GM12878 (cell line): ENCODE measurements at regions not wholly inside any gene's neighbourhood (a gene's known extent, or its start where the extent isn't known, plus 50 kb on each side); places are given as distances from the start of the nearest gene placed in this dataset.

Experiments used
- ATAC-seq: fragments of 200-7000 bp; cut with Tn5 transposase; 3 replicates; pipeline ENCODE4 v1.9.1; 2020; ENCODE audit warnings: mild to moderate bottlenecking, moderate library complexity
- BruUV-seq: library from RNA; stranded (reverse); fragments of 400-500 nt; replicated peaks from 2 replicates; lab custom pipeline; 2021; lab: Mats Ljungman, UMichigan
- CTCF ChIA-PET: fragments of 300-600 bp; sonication (Branson Sonifier 250); formaldehyde crosslinking; extraction: SDS; loops from one replicate; lab custom pipeline; 2021; ENCODE audit warnings: inconsistent platforms; lab: Yijun Ruan, JAX
- POLR2A ChIA-PET: fragments of 350-600 bp; formaldehyde crosslinking; extraction: SDS; loops from one replicate; lab custom pipeline; 2021; ENCODE audit warnings: inconsistent platforms; lab: Charles Lee
- RAD21 ChIA-PET: fragments of 300-600 bp; sonication (Branson Sonifier 250); formaldehyde crosslinking; loops from one replicate; lab custom pipeline; 2023; ENCODE audit warnings: antibody characterized with exemption; ENCODE audit not compliant: unreplicated experiment; lab: Charles Lee
- SMC1A ChIA-PET: fragments of 300-600 bp; sonication (Branson Sonifier 250); formaldehyde crosslinking; loops from one replicate; lab custom pipeline; 2023; ENCODE audit not compliant: unreplicated experiment, uncharacterized antibody; lab: Charles Lee
- DNase-seq: peaks from one replicate; pipeline ENCODE4 v3.0.0-alpha.2; 2011; ENCODE audit warnings: low read depth, low spot score
- FAIRE-seq: peaks from 3 replicates; lab custom pipeline; 2011; peaks lifted over from hg19 to GRCh38; lab: Jason Lieb, UNC
- H2AFZ ChIP-seq: 2 replicates; pipeline ENCODE4 v1.6.0; 2011; ENCODE audit warnings: low read depth, low read length, control low read depth; ENCODE audit not compliant: control insufficient read depth
- H3K27ac ChIP-seq: 2 replicates; pipeline ENCODE4 v1.5.1; 2011; ENCODE audit warnings: control low read depth; ENCODE audit not compliant: control insufficient read depth, insufficient read depth
- H3K27me3 ChIP-seq, 2 experiments: replicated peaks in 1 of 2; 2 replicates each; pipeline versions ENCODE4 v1.6.0 to v1.6.1; 2011; ENCODE audit warnings: low read length in 1 of 2; ENCODE audit not compliant: control insufficient read depth in 2 of 2, insufficient read depth in 2 of 2
- H3K36me3 ChIP-seq, 2 experiments: 2 replicates each; pipeline ENCODE4 v1.5.1; 2011; ENCODE audit warnings: low read length in 1 of 2; ENCODE audit not compliant: control insufficient read depth in 2 of 2, insufficient read depth in 2 of 2
- H3K4me1 ChIP-seq: 2 replicates; pipeline ENCODE4 v1.6.1; 2011; ENCODE audit warnings: mild to moderate bottlenecking, low read length, moderate library complexity, mixed read lengths; ENCODE audit not compliant: control insufficient read depth, insufficient read depth
- H3K4me2 ChIP-seq: 2 replicates; pipeline ENCODE4 v1.6.0; 2011; ENCODE audit warnings: control low read depth; ENCODE audit not compliant: control insufficient read depth, insufficient read depth
- H3K4me3 ChIP-seq: fragments of 200-600 bp; sonication (generic); 2 replicates; pipeline ENCODE4 v1.5.1; 2016
- H3K79me2 ChIP-seq: 2 replicates; pipeline ENCODE4 v1.6.0; 2011; ENCODE audit warnings: low read length; ENCODE audit not compliant: control insufficient read depth, insufficient read depth
- H3K9ac ChIP-seq: 2 replicates; pipeline ENCODE4 v1.8.0; 2011; ENCODE audit warnings: low read length, control low read depth, mixed read lengths; ENCODE audit not compliant: control insufficient read depth, insufficient read depth
- H3K9me3 ChIP-seq: replicated peaks from 3 replicates; pipeline ENCODE4 v1.5.1; 2011; ENCODE audit warnings: mild to moderate bottlenecking, low read length; ENCODE audit not compliant: control insufficient read depth, insufficient read depth
- H4K20me1 ChIP-seq: 2 replicates; pipeline ENCODE4 v1.6.0; 2011; ENCODE audit not compliant: control insufficient read depth, insufficient read depth
- ETV6 ChIP-seq, 2 experiments: fragments of 450-650 bp in 1 of 2; IDR thresholded peaks in 1 of 2; conservative IDR thresholded peaks in 1 of 2; 2 replicates each; pipeline ENCODE4 v1.6.1; 2014; ENCODE audit warnings: antibody characterized with exemption in 1 of 2, borderline replicate concordance in 1 of 2, low read depth in 1 of 2, mild to moderate bottlenecking in 1 of 2, moderate library complexity in 1 of 2
- GABPA ChIP-seq: IDR thresholded peaks from 2 replicates; pipeline ENCODE4 v1.6.1; 2014; ENCODE audit warnings: antibody characterized with exemption, low read depth, mild to moderate bottlenecking, inconsistent platforms
- MTA3 ChIP-seq: IDR thresholded peaks from 2 replicates; pipeline ENCODE4 v1.6.1; 2012; ENCODE audit warnings: low read length, inconsistent platforms, borderline replicate concordance
- WGBS: methylation state at CpG from one replicate; pipeline ENCODE4 v1.1.6; 2016; ENCODE audit warnings: low lambda C conversion rate; ENCODE audit not compliant: insufficient replicate concordance, insufficient coverage; ENCODE audit errors: missing lambda C conversion rate; 5-methylcytosine and 5-hydroxymethylcytosine counted together
- in situ Hi-C: fragments of 300-500 bp; cut with MboI; formaldehyde crosslinking; loops from 9 replicates; pipeline ENCODE4 v1.14.3; 2018; ENCODE audit warnings: mixed read lengths
- intact Hi-C: fragments of 100-400 bp; cut with micrococcal nuclease; formaldehyde crosslinking; loops from one replicate; pipeline ENCODE4 v1.14.2; 2022; ENCODE audit not compliant: unreplicated experiment
- TF ChIP-seq, protein P1 (sequence below): fragments of 150-350 bp; IDR thresholded peaks from 2 replicates; pipeline ENCODE4 v1.6.1; 2016; ENCODE audit warnings: low read depth, low read length

DNA sequence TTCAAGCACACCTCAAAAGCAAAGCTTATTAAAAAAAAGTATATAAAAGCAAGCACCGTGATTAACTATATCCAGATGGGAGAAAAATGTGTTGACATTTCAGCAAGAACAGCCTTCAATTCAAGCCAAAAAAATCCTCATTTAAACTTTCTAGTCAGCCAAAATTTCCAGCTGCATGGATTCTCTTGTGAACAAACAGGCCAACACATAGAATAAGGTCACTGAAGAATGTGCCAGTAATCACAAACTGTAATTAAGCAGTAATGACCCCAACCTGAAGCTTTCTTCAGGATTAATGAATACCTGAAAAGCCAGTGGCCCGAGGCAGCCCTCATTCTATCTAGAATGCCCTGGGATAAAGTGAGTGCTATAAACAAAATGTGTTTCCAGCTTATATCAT lies 130.7 kb upstream of the KCNMB2 start:
- POLR2A ChIA-PET, result interaction anchor here (1.4 kb wide), 1 partner anchor 41 kb away, joined by 5 read pairs; no protein-coding TSS in a partner anchor
- CTCF ChIA-PET, result no interaction called here
- H3K36me3 ChIP-seq, result no peaks in the 10 kb centered on the region

DNA sequence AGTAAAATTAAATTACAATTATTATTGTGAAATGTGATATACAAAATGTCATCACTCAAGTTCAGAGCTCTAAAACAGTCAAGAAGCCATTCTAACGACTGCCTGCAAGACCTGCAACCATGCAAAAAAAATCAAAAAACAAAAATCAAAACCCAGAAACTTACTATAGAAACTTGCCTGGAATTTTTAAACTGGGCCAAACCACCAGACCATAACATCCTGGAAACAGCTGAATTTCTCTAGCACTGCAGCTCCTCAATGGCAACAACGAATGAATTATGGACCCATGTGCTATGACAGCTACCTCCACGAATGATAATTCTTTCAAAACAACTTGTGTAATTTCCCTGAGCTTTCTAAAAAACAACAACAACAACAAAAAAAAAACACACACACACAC lies 130.0 kb upstream of the KCNMB2 start:
- POLR2A ChIA-PET, result interaction anchor here (1.4 kb wide), 1 partner anchor 42 kb away, joined by 5 read pairs; no protein-coding TSS in a partner anchor
- WGBS, result 1% methylated on average over 3 of the region's 3 CpGs
- in situ Hi-C loops, result no loop called here

More for the DNA sequence above, 130.7 kb upstream of the KCNMB2 start:
- H3K27me3 ChIP-seq, result no peaks in the 10 kb centered on the region; a peak in 1 of 4 replicates
- DNase-seq (no peak), ATAC-seq (no peak), FAIRE-seq (no peak)
- ChIA-PET SMC1A (interaction anchor here (0.8 to 1.7 kb wide), 5 partner anchors 12 to 275 kb away, joined by 3 to 4 read pairs (median 3); no protein-coding TSS in a partner anchor), RAD21 (no interaction called here)
- BruUV-seq, result no TSS peak
- H3K79me2 ChIP-seq, result no peaks in the 10 kb centered on the region
- no peaks in the 10 kb centered on the region for H3K9me3 ChIP-seq
- H3K4me1 ChIP-seq, result no peaks in the 10 kb centered on the region
- H3K4me3 ChIP-seq, result no peak overlapping the region
- in situ Hi-C loops, result no loop called here
- intact Hi-C loops, result no loop called here
- no peak for TF ChIP-seq ETV6 (conservative IDR thresholded peaks at IDR 0.05 in 1 of 2, IDR thresholded peaks at IDR 0.05 in 1 of 2; ENCODE audit: borderline replicate concordance in 1 of 2, low read depth in 1 of 2)
- no peak overlapping the region for H2AFZ ChIP-seq
- no peak overlapping the region for H3K9ac ChIP-seq
- no peaks in the 10 kb centered on the region for H4K20me1 ChIP-seq
- H3K4me2 ChIP-seq, result no peak overlapping the region
- 39% methylated on average over 2 of the region's 2 CpGs for WGBS
- no peak overlapping the region for H3K27ac ChIP-seq

More for the DNA sequence above, 130.0 kb upstream of the KCNMB2 start:
- Histone ChIP-seq H3K9me3 (no peaks in the 10 kb centered on the region), H3K79me2 (no peaks in the 10 kb centered on the region), H3K36me3 (no peaks in the 10 kb centered on the region), H4K20me1 (no peaks in the 10 kb centered on the region), H2AFZ (no peak overlapping the region), H3K4me2 (no peak overlapping the region), H3K9ac (no peak overlapping the region), H3K4me3 (no peak overlapping the region), H3K4me1 (no peaks in the 10 kb centered on the region), H3K27ac (no peak overlapping the region), H3K27me3 (no peaks in the 10 kb centered on the region; a peak in 1 of 4 replicates)
- BruUV-seq, result no TSS peak
- SMC1A ChIA-PET, result interaction anchor here (1.3 to 1.7 kb wide), 3 partner anchors 12 to 27 kb away, joined by 3 to 4 read pairs (median 3); no protein-coding TSS in a partner anchor
- DNase-seq, result no peak
- RAD21 ChIA-PET, result no interaction called here
- FAIRE-seq, result no peak
- intact Hi-C loops, result no loop called here
- TF ChIP-seq GABPA (no peak), MTA3 (no peak)
- TF ChIP-seq, protein P1, sequence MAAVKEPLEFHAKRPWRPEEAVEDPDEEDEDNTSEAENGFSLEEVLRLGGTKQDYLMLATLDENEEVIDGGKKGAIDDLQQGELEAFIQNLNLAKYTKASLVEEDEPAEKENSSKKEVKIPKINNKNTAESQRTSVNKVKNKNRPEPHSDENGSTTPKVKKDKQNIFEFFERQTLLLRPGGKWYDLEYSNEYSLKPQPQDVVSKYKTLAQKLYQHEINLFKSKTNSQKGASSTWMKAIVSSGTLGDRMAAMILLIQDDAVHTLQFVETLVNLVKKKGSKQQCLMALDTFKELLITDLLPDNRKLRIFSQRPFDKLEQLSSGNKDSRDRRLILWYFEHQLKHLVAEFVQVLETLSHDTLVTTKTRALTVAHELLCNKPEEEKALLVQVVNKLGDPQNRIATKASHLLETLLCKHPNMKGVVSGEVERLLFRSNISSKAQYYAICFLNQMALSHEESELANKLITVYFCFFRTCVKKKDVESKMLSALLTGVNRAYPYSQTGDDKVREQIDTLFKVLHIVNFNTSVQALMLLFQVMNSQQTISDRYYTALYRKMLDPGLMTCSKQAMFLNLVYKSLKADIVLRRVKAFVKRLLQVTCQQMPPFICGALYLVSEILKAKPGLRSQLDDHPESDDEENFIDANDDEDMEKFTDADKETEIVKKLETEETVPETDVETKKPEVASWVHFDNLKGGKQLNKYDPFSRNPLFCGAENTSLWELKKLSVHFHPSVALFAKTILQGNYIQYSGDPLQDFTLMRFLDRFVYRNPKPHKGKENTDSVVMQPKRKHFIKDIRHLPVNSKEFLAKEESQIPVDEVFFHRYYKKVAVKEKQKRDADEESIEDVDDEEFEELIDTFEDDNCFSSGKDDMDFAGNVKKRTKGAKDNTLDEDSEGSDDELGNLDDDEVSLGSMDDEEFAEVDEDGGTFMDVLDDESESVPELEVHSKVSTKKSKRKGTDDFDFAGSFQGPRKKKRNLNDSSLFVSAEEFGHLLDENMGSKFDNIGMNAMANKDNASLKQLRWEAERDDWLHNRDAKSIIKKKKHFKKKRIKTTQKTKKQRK, result no peak
- CTCF ChIA-PET, result no interaction called here
- no peak for ATAC-seq
